ENCODE measurements at regions not wholly inside any gene's neighbourhood (a gene's known extent, or its start where the extent isn't known, plus 50 kb on each side); places are given as distances from the start of the nearest gene placed in this dataset.

GRCh38 chr2:151029406-151030157 is 232.1 kb downstream of the RBM43 start:
- FAIRE-seq, result no peak

- no peak for FAIRE-seq
These were observed 232.9 kb downstream of the RBM43 start for GRCh38 chr2:151028691-151029176.

- no peak for FAIRE-seq
These were observed 234.5 kb downstream of the RBM43 start for GRCh38 chr2:151027151-151027550.

DNA sequence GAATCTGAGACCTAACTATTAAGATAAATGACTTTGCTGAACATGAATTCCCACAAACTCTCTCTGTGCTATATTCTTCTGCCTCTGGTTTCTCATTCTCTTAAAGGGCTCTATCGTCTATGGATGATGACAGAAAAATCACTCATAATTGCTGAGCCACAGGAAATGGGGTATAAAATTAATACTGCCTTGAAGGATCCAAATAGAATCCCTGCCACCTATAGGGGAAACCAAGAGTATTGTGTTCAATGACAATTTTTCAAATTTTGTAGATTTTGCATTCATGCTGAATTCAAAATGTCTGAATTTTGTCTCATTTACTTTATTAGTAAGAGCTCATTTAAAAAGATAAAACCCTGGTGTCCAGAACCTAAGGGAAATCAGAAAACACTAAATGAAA is 235.8 kb downstream of the RBM43 start:
- FAIRE-seq, result no peak

GRCh38 chr2:151024696-151025251 is 236.9 kb downstream of the RBM43 start:
- no peak for FAIRE-seq

GRCh38 chr2:151021747-151022452 is 239.8 kb downstream of the RBM43 start:
- FAIRE-seq, result no peak

DNA sequence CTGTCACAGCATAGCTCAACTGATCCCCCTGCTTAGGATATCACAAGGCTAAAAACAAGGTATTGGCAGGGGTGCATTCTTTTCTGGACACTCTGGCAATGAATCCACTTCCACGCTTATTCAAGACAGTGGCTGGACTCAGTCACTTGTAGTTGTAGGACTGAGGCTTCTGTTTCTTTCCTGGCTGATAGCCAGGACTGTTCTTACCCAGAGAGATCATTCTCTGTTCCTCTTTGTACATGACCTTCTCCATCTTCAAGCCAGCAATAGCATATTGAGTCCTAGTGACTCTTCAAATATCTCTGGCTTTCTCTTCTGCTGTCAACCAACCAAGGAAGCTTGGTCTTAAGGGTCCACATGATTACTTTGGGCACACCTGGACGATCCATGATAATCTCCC is 241.3 kb downstream of the RBM43 start:
- no peak for FAIRE-seq

GRCh38 chr2:151009437-151010175 is 252.1 kb downstream of the RBM43 start:
- FAIRE-seq, result no peak

- FAIRE-seq, result no peak
These were observed 254.3 kb downstream of the RBM43 start for GRCh38 chr2:151007365-151007764.

DNA sequence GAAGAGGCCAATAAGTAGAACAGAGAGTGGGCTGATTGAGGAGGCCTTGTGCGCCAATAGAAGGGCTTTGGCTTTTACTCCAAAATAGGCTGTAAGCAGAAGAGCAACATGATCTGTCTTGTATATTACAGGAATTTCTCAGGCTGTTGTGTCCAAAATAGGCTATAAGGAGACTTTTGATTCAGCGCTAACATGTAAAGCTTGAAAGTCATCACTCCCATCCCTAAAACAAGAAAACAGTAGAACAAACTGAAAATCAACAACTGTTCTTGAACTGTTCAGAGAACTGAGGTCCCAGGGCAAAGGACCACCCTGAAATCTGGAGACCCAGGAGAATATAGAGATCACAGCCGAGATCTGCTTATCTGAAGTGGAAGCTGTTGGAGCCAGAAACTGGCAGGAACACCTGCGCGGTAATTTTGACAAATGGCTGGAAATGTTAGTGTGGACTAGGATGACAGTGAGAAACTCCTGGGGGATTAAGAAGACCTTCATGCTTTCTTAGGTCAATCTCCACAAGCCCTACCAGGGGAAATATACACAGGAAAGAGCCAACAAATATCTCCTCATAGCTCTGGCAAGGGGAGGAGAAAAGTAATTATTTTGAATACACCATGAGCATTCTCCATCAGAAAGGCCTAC is 258.6 kb downstream of the RBM43 start:
- no peak for FAIRE-seq

- FAIRE-seq, result no peak
These were observed 263.8 kb downstream of the RBM43 start for GRCh38 chr2:150997702-150998440.

DNA sequence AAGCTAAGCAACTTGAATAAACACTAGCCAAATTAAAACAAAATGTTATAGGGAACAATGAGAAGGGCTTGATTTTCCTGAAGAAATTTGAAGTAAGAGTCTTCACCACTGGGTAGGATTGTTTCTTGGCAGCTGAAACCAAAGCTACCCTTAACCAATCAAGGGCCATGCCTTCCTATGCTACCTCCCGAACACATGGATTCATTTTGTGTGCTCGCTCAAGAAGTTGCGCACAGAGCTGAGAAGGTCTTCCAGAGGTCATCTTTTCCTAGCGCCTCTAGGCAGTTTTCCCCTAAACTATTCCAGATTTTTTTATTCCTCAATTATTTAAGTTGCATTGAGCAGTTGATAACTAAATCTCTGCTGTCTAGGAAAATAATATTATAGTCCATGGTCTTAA is 264.6 kb downstream of the RBM43 start:
- no peak for FAIRE-seq

DNA sequence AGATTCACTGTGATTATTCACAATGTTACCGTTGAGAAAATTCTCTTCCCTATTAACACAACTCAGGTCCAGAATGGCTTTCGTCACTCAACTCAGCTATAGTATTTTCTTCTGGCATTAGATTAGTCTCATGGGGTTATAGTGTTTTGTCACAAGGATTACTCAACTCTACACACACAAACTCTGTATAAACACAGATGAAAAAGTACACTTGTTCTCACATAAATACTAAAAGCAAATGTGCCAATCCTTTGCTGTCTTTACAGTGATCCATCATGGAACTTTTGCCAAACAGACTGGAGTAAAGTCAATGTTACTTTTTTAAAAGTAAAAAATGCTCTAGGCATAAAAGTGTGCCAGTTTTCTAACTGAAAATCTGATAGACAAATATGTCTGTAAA is 267.6 kb downstream of the RBM43 start:
- FAIRE-seq, result no peak

DNA sequence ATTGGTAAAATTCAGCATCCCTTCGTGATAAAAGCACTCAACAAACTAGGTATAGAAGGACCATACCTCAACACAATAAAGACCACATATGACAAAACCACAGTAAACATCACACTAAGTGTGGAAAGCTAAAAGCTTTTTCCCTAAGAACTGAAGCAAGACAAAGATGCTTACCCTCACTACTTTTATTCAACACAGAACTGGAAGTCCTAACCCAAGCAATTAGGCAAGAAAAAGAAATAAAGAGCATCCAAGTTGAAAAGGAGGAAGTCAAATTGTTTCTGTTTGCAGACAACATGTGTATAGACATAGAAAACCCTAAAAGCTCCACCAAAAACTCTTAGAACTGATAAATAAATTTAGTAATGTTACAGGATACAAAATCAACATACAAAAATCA is 271.7 kb downstream of the RBM43 start:
- no peak for FAIRE-seq

DNA sequence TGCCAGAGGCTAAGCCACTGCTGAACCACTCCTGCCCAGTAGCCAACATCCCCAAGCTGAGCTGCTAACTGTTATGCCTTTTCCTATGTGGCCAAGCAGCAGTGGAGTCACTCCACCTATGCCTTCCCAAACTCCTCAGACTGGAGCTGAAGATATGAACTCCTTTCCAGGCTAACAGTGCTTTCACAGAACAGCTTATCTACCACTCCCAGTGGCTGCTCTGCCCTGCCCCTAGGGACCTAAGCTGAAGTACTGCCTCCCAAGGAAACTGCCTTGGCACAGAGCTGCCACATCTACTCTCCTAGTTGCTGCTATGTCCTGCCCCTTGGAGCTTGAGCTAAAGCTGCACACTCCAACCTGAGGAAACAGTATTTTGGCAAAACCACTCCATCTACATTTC is 275.9 kb downstream of the RBM43 start:
- FAIRE-seq, result no peak

DNA sequence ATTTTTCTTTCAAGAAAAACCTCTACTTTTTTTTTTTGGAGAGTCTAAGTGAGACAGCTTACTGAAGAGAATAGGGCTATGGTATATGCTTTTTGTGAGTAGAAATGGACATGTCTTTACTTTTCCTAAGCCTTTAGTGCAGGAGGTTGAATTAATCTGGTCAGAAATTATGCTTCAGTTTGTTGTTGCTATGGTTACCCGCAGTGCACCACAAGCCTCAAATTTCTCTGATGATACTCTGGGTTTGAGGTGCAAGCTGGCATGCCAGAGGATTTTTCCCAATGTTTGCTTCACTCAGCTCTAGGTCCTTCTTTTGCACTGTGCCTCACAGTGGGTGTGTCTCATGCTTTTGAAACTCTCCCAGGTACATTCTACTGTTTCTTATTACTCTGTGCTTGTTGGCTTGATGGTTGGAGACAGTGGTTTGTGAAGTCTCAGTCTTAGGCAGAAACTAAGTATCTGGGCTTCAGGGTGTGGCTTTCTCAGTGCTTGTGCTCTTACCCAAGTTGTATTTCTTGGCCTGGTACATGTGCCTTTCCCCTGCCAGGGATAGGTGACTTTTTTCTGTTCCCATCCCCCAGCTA is 278.3 kb downstream of the RBM43 start:
- FAIRE-seq, result no peak

DNA sequence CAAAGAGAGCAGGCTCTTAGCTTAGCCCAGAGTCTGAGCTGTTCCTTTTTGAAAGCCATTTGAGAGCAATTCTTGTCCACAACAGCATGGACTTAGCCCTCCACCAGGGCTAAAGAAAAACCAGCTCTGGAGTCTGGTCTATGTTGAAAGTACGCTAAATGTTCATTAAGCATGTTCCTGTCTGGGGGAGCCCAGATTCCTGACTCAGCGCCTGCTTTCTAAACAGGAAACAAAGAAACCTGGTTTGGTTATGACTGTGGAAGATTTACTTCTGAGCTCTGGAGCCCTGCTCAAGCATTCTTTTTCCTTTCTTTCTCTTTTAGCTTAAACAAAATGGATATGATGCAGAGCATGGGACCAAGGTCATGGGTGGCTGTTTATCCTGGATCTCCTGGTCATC is 279.8 kb downstream of the RBM43 start:
- no peak for FAIRE-seq

DNA sequence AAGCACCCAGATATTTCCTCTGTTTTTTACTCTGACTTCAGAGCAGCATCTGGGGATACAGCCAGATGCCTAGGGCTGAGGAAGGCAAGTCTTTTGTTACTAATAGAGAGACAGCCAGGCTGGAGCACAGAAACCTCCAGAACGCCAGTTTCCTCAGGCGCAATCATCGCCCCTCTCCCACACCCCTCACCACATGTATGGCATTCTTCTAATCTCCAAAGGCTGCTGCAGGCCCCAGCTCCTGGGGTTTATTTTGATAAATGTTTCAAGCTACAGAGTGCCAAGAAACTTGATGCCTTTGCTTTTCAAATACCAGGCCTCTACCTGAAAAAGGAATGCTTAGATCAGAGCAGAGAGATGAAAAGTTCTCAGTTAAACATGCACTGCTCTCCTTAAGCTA is 283.6 kb downstream of the RBM43 start:
- FAIRE-seq, result no peak

DNA sequence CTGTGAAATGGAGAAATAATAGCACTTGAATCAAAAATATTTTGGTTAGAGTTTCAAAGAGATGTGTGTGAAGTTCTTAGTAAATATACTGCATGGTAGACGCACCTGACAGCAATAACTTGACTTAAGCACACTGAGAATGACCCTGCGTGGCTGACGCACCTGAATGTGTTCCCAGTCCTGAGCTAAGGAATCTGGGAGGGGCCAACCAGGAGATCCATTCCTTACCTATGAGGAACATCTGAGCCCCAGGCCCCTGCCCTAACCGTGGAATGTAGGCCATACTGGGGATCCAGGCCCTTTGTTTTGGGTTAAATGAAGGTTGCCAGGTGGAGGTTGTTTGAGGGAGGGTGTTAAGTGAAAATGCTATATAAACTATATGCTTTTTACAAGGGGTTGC is 284.4 kb downstream of the RBM43 start:
- no peak for FAIRE-seq

- no peak for FAIRE-seq
These were observed 285.1 kb downstream of the RBM43 start for GRCh38 chr2:150976604-150977003.

GRCh38 chr2:150974864-150975263 is 286.8 kb downstream of the RBM43 start:
- peak; percentile 81 for FAIRE-seq

- no peak for FAIRE-seq
These were observed 287.4 kb downstream of the RBM43 start for GRCh38 chr2:150974234-150974633.

All from endometrium (tissue), 2 donors.